ENCODE measurements at regions not wholly inside any gene's neighbourhood (a gene's known extent, or its start where the extent isn't known, plus 50 kb on each side); places are given as distances from the start of the nearest gene placed in this dataset.
"Not testable (repeated sequence)": the region's sequence is repeated elsewhere in the genome, so short reads cannot be mapped to it uniquely, and the experiment has no call there.

GRCh38 chr2:176423819-176424218 is 154.6 kb downstream of the MTX2 start:
- no peak for DNase-seq (ENCODE audit: low read depth in 1 of 2, low spot score in 1 of 2)

- no peak for DNase-seq (ENCODE audit: low read depth in 1 of 2, low spot score in 1 of 2)
Measured at GRCh38 chr2:176424746-176425145, 155.5 kb downstream of the MTX2 start.

GRCh38 chr2:176427549-176427948 is 158.3 kb downstream of the MTX2 start:
- no peak for DNase-seq (ENCODE audit: low read depth in 1 of 2, low spot score in 1 of 2)

- DNase-seq (ENCODE audit: low read depth in 1 of 2, low spot score in 1 of 2) = not testable (repeated sequence)
Measured at GRCh38 chr2:176428944-176429469, 159.8 kb downstream of the MTX2 start.

- no peak for DNase-seq (ENCODE audit: low read depth in 1 of 2, low spot score in 1 of 2)
Measured at GRCh38 chr2:176432434-176432833, 163.2 kb downstream of the MTX2 start.

- DNase-seq (ENCODE audit: low read depth in 1 of 2, low spot score in 1 of 2) = no peak
Measured at GRCh38 chr2:176435729-176436128, 166.5 kb downstream of the MTX2 start.

- no peak for DNase-seq (ENCODE audit: low read depth in 1 of 2, low spot score in 1 of 2)
Measured at GRCh38 chr2:176443946-176444345, 174.7 kb downstream of the MTX2 start.

GRCh38 chr2:176445956-176446355 is 176.7 kb downstream of the MTX2 start:
- no peak for DNase-seq (ENCODE audit: low read depth in 1 of 2, low spot score in 1 of 2)

GRCh38 chr2:176446718-176447414 is 177.6 kb downstream of the MTX2 start:
- no peak for DNase-seq (ENCODE audit: low read depth in 1 of 2, low spot score in 1 of 2)

GRCh38 chr2:176447616-176448015 is 178.4 kb downstream of the MTX2 start:
- no peak for DNase-seq (ENCODE audit: low read depth in 1 of 2, low spot score in 1 of 2)

GRCh38 chr2:176449852-176450251 is 180.6 kb downstream of the MTX2 start:
- no peak for DNase-seq (ENCODE audit: low read depth in 1 of 2, low spot score in 1 of 2)

GRCh38 chr2:176453784-176454183 is 184.5 kb downstream of the MTX2 start:
- no peak for DNase-seq (ENCODE audit: low read depth in 1 of 2, low spot score in 1 of 2)

GRCh38 chr2:176454893-176455815 is 185.9 kb downstream of the MTX2 start:
- peak; percentile 54 to 74 for DNase-seq (ENCODE audit: low read depth in 1 of 2, low spot score in 1 of 2)

- DNase-seq (ENCODE audit: low read depth in 1 of 2, low spot score in 1 of 2) = no peak
Measured at GRCh38 chr2:176455816-176456291, 186.6 kb downstream of the MTX2 start.

GRCh38 chr2:176457481-176457880 is 188.2 kb downstream of the MTX2 start:
- DNase-seq (ENCODE audit: low read depth in 1 of 2, low spot score in 1 of 2) = no peak

- DNase-seq (ENCODE audit: low read depth in 1 of 2, low spot score in 1 of 2) = no peak
Measured at GRCh38 chr2:176461098-176461808, 192.0 kb downstream of the MTX2 start.

- no peak for DNase-seq (ENCODE audit: low read depth in 1 of 2, low spot score in 1 of 2)
Measured at GRCh38 chr2:176461809-176462670, 192.8 kb downstream of the MTX2 start.

GRCh38 chr2:176463546-176463945 is 194.3 kb downstream of the MTX2 start:
- DNase-seq (ENCODE audit: low read depth in 1 of 2, low spot score in 1 of 2) = no peak

- DNase-seq (ENCODE audit: low read depth in 1 of 2, low spot score in 1 of 2) = no peak
Measured at GRCh38 chr2:176464886-176465564, 195.8 kb downstream of the MTX2 start.
